ENCODE measurements at regions not wholly inside any gene's neighbourhood (a gene's known extent, or its start where the extent isn't known, plus 50 kb on each side); places are given as distances from the start of the nearest gene placed in this dataset.

DNA sequence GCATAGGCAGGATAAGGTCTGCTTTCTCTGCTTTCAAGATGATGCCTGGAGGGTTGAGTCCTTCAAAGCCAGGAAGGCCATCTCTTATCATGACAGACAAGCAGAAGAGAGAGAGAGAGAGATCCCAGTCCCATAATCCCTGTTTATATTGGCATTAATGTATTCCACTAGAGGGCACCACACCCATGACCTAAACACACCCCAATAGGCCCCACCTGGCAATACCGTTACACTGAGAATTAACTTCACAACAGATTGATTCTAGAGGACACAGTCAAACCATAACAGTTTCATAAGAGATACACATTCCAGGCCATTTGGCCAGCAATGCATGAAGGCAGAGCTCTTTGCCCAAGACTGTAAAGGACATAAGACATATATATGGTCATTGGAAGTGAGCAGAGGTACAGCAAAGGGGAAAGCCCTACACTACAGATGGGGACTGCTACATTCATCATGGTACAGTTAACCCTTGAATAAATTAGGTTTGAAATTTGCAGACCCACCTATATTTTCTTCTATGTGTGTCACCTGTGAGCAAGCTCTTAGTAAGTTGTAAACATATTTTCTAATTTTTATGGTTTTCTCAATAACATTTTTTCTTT lies 1516.1 kb downstream of the RPIA start:
- TF ChIP-seq, protein P1, sequence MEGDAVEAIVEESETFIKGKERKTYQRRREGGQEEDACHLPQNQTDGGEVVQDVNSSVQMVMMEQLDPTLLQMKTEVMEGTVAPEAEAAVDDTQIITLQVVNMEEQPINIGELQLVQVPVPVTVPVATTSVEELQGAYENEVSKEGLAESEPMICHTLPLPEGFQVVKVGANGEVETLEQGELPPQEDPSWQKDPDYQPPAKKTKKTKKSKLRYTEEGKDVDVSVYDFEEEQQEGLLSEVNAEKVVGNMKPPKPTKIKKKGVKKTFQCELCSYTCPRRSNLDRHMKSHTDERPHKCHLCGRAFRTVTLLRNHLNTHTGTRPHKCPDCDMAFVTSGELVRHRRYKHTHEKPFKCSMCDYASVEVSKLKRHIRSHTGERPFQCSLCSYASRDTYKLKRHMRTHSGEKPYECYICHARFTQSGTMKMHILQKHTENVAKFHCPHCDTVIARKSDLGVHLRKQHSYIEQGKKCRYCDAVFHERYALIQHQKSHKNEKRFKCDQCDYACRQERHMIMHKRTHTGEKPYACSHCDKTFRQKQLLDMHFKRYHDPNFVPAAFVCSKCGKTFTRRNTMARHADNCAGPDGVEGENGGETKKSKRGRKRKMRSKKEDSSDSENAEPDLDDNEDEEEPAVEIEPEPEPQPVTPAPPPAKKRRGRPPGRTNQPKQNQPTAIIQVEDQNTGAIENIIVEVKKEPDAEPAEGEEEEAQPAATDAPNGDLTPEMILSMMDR (IDR thresholded peaks at IDR 0.05), result peak in 1 of 6 experiments; percentile 5
- TF ChIP-seq POLR2A (IDR thresholded peaks at IDR 0.05), result no peak

Data from esophagus squamous epithelium (tissue), 4 donors.